ENCODE measurements at regions not wholly inside any gene's neighbourhood (a gene's known extent, or its start where the extent isn't known, plus 50 kb on each side); places are given as distances from the start of the nearest gene placed in this dataset.

DNA sequence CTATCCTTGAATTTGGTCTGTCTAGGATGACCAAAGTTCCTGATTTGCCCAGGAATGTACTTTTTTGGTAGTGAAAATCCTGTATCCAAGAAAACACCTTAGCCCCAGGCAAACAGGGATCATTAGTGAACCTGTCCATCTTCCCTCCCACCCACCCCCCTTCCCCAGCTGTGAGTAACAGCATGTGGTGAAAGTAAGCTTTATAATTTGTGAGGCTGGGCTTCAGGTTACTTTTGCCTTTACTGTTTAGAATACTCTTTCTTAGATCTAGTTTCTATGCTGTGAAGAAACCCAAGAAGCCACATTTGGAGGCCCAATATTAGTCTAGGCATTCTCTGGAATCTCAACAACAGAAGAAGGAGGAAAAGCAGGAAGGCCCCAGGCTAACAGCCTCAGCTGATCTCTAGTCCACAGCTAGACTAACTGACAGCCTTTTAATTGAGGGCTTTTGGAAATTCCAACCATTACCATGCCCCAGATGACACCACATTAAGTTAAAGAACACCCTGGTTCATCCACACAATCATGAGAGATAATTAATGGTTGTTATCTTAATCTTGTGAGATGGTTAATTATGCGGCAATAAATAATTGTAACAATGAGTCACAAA, 703.0 kb upstream of the NUDT12 start:
- POLR2A ChIA-PET, result no interaction called here
- peak; percentile 14 for DNase-seq (ENCODE audit: extremely low spot score)
- CTCF ChIA-PET, result no interaction called here
- no peak for TF ChIP-seq FOXM1 (IDR thresholded peaks at IDR 0.05; ENCODE audit: borderline replicate concordance)
- no peak for TF ChIP-seq SP1 (IDR thresholded peaks at IDR 0.05)
- no peak for TF ChIP-seq FOXA1 (IDR thresholded peaks at IDR 0.05)
- no peak for TF ChIP-seq LEF1 (IDR thresholded peaks at IDR 0.05; ENCODE audit: borderline replicate concordance)
- TF ChIP-seq CTBP1 (IDR thresholded peaks at IDR 0.05; ENCODE audit: borderline replicate concordance), result no peak
- no peak for TF ChIP-seq FOXK2 (IDR thresholded peaks at IDR 0.05)
- no peak for TF ChIP-seq NFRKB (IDR thresholded peaks at IDR 0.05)
- TF ChIP-seq ZNF384 (IDR thresholded peaks at IDR 0.05), result no peak
- TF ChIP-seq BHLHE40 (IDR thresholded peaks at IDR 0.05; ENCODE audit: borderline replicate concordance), result no peak
- TF ChIP-seq HDGF (IDR thresholded peaks at IDR 0.05; ENCODE audit: borderline replicate concordance), result no peak

DNA sequence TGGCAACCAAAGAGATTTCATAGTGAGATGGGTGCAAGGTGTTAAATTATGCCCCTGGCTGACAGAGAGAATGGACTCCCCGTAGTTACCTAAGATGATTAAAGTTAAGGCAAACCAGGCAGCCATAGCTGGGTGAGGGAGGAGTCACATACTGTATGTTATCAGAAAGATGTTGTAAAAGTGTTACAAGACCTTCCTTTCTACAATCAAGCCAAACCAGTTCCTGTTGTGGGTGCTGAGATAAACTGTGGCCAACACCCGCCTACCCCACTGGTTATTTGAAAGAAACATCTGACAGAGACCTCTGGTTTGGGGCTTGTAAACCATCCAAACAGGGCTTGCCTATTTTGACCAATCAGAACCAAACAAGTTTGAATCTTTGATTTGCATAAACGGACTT, 684.7 kb upstream of the NUDT12 start:
- no peak for DNase-seq (ENCODE audit: extremely low spot score)
- TF ChIP-seq LEF1 (IDR thresholded peaks at IDR 0.05; ENCODE audit: borderline replicate concordance) (no peak), TARDBP (IDR thresholded peaks at IDR 0.05) (no peak), ARNT (IDR thresholded peaks at IDR 0.05) (no peak), BHLHE40 (IDR thresholded peaks at IDR 0.05; ENCODE audit: borderline replicate concordance) (no peak), SP1 (IDR thresholded peaks at IDR 0.05) (no peak), SUZ12 (IDR thresholded peaks at IDR 0.05) (no peak), CTBP1 (IDR thresholded peaks at IDR 0.05; ENCODE audit: borderline replicate concordance) (no peak)
- TF ChIP-seq, protein P1, sequence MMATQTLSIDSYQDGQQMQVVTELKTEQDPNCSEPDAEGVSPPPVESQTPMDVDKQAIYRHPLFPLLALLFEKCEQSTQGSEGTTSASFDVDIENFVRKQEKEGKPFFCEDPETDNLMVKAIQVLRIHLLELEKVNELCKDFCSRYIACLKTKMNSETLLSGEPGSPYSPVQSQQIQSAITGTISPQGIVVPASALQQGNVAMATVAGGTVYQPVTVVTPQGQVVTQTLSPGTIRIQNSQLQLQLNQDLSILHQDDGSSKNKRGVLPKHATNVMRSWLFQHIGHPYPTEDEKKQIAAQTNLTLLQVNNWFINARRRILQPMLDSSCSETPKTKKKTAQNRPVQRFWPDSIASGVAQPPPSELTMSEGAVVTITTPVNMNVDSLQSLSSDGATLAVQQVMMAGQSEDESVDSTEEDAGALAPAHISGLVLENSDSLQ (IDR thresholded peaks at IDR 0.05), result no peak
- ChIA-PET CTCF (no interaction called here), POLR2A (no interaction called here)

DNA sequence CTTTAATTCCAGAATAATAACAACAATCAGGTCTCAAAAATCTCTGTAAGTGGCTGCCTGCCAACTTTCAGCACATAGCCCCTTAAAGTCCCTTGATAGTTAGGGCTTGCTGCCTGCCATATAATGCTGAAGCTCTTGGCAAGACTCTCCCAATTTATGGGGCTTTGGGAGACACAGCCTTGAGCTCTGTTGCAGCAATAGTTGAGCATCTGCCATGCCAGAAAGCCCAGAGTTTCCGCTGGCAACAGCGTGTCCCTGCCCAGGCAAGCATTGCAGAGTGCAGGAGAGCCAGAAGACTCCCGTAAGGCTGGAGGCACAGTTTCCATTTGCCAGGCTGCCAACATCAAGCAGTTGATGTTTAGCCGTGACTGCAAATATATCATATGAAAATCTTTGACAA, 678.5 kb upstream of the NUDT12 start:
- no peak for DNase-seq (ENCODE audit: extremely low spot score)
- ChIA-PET POLR2A (no interaction called here), CTCF (no interaction called here)
- no peak for TF ChIP-seq CTBP1 (IDR thresholded peaks at IDR 0.05; ENCODE audit: borderline replicate concordance)
- no peak for TF ChIP-seq HDGF (IDR thresholded peaks at IDR 0.05; ENCODE audit: borderline replicate concordance)
- TF ChIP-seq ZNF384 (IDR thresholded peaks at IDR 0.05), result no peak
- TF ChIP-seq TARDBP (IDR thresholded peaks at IDR 0.05), result no peak
- TF ChIP-seq FOXA1 (IDR thresholded peaks at IDR 0.05), result no peak
- TF ChIP-seq BHLHE40 (IDR thresholded peaks at IDR 0.05; ENCODE audit: borderline replicate concordance), result no peak
- TF ChIP-seq FOXK2 (IDR thresholded peaks at IDR 0.05), result no peak
- TF ChIP-seq LEF1 (IDR thresholded peaks at IDR 0.05; ENCODE audit: borderline replicate concordance), result no peak
- TF ChIP-seq NFRKB (IDR thresholded peaks at IDR 0.05), result no peak
- TF ChIP-seq, protein P1 (IDR thresholded peaks at IDR 0.05), result no peak
- no peak for TF ChIP-seq L3MBTL2 (conservative IDR thresholded peaks at IDR 0.05)
- TF ChIP-seq ELF4 (IDR thresholded peaks at IDR 0.05), result no peak
- no peak for TF ChIP-seq SUZ12 (IDR thresholded peaks at IDR 0.05)
- no peak for TF ChIP-seq ARNT (IDR thresholded peaks at IDR 0.05)
- no peak for TF ChIP-seq FOXM1 (IDR thresholded peaks at IDR 0.05; ENCODE audit: borderline replicate concordance)
- TF ChIP-seq SP1 (IDR thresholded peaks at IDR 0.05), result no peak

DNA sequence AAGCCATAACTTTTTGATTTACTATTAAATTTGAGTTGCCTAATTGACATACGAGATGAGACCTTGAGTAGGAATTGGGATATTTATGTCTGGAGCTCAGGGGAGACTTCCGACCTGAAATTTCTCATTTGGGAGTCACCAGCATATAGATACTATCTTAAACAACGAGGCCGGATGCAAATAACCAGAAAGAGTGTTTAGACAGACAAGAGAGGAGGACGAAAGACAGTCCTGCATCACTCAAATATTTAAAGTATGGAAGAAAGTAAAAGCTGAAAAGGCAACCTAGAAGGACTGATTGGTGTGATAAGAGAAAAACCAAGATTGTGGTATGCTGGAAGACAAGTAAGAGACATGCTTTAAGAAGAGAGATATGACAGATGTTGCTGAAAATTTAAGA, 675.0 kb upstream of the NUDT12 start:
- CTCF ChIA-PET, result no interaction called here
- TF ChIP-seq SUZ12 (IDR thresholded peaks at IDR 0.05), result no peak
- TF ChIP-seq SP1 (IDR thresholded peaks at IDR 0.05), result no peak
- no peak for TF ChIP-seq ELF4 (IDR thresholded peaks at IDR 0.05)
- TF ChIP-seq FOXK2 (IDR thresholded peaks at IDR 0.05), result no peak
- no peak for TF ChIP-seq NFRKB (IDR thresholded peaks at IDR 0.05)
- TF ChIP-seq CTBP1 (IDR thresholded peaks at IDR 0.05; ENCODE audit: borderline replicate concordance), result no peak
- no peak for TF ChIP-seq ZNF384 (IDR thresholded peaks at IDR 0.05)
- no peak for TF ChIP-seq L3MBTL2 (conservative IDR thresholded peaks at IDR 0.05)
- TF ChIP-seq FOXA1 (IDR thresholded peaks at IDR 0.05), result no peak
- no peak for TF ChIP-seq ARNT (IDR thresholded peaks at IDR 0.05)
- no peak for TF ChIP-seq FOXM1 (IDR thresholded peaks at IDR 0.05; ENCODE audit: borderline replicate concordance)
- no peak for TF ChIP-seq LEF1 (IDR thresholded peaks at IDR 0.05; ENCODE audit: borderline replicate concordance)
- no peak for TF ChIP-seq HDGF (IDR thresholded peaks at IDR 0.05; ENCODE audit: borderline replicate concordance)
- TF ChIP-seq, protein P1 (IDR thresholded peaks at IDR 0.05), result no peak
- no peak for TF ChIP-seq TARDBP (IDR thresholded peaks at IDR 0.05)
- TF ChIP-seq BHLHE40 (IDR thresholded peaks at IDR 0.05; ENCODE audit: borderline replicate concordance), result no peak
- no peak for DNase-seq (ENCODE audit: extremely low spot score)
- POLR2A ChIA-PET, result no interaction called here

DNA sequence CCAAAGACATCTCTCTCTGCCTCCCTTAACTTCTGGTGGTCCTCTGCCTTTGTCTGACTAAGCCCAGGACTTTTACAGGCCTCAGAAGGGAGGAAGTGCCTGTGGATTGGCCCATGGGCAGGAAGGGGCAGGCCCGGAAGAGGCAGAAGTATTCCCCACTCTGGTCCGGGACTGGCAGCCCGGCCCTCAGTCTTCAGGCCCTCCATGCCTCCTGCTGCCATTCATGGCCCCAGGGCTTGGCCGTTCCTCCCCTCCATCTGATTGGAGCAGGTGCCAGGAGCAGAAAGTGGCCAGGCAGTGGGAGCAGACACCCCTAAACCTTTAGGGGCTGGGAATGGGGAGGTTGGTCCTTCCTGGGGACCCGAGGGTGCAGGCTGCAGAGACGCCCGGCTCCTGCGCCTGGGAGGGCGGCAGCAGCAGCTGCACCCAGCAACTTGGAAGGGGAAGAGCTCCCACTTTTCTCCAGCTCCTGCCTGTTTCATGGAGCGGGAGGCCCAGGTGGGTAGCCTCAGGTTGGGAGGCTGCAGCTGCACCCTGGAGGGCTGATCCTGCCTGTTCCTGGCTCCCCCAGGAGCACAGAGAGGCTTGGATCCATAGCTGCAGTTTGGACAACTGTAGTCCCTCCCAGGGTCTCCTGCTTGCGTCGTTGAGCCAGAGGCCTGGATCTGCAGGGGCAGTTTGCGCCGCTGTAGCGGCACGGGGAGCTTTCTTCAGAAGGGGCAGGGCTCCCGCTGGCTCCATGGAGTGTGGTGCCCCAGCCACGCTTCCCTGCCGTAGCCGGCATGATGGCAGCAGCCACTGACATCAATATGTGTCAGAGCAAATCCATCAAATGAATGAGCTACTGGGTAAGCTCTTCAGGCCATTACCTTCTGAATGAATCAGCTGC, 661.5 kb upstream of the NUDT12 start:
- POLR2A ChIA-PET, result no interaction called here
- DNase-seq (ENCODE audit: extremely low spot score), result no peak
- TF ChIP-seq L3MBTL2 (conservative IDR thresholded peaks at IDR 0.05), result no peak
- TF ChIP-seq LEF1 (IDR thresholded peaks at IDR 0.05; ENCODE audit: borderline replicate concordance), result no peak
- no peak for TF ChIP-seq ELF4 (IDR thresholded peaks at IDR 0.05)
- no peak for TF ChIP-seq HDGF (IDR thresholded peaks at IDR 0.05; ENCODE audit: borderline replicate concordance)
- TF ChIP-seq CTBP1 (IDR thresholded peaks at IDR 0.05; ENCODE audit: borderline replicate concordance), result no peak
- TF ChIP-seq ARNT (IDR thresholded peaks at IDR 0.05), result no peak
- TF ChIP-seq FOXK2 (IDR thresholded peaks at IDR 0.05), result no peak
- no peak for TF ChIP-seq ZNF384 (IDR thresholded peaks at IDR 0.05)
- TF ChIP-seq SP1 (IDR thresholded peaks at IDR 0.05), result no peak
- no peak for TF ChIP-seq FOXM1 (IDR thresholded peaks at IDR 0.05; ENCODE audit: borderline replicate concordance)
- no peak for TF ChIP-seq TARDBP (IDR thresholded peaks at IDR 0.05)
- no peak for TF ChIP-seq NFRKB (IDR thresholded peaks at IDR 0.05)
- no peak for TF ChIP-seq FOXA1 (IDR thresholded peaks at IDR 0.05)
- TF ChIP-seq BHLHE40 (IDR thresholded peaks at IDR 0.05; ENCODE audit: borderline replicate concordance), result no peak
- TF ChIP-seq, protein P1 (IDR thresholded peaks at IDR 0.05), result no peak
- TF ChIP-seq SUZ12 (IDR thresholded peaks at IDR 0.05), result no peak
- CTCF ChIA-PET, result no interaction called here

Data from HEK293T (cell line).